Testis (tissue), 2 donors: ENCODE measurements at regions not wholly inside any gene's neighbourhood (a gene's known extent, or its start where the extent isn't known, plus 50 kb on each side); places are given as distances from the start of the nearest gene placed in this dataset.

Experiments used
- DNase-seq: peaks from one replicate; pipeline ENCODE4 v3.0.0-alpha.2; 2019
- H3K27ac ChIP-seq, 2 donors: fragments of 200-600 bp; sonication (generic); one replicate each; pipeline ENCODE4 v1.5.1; 2019
- H3K27me3 ChIP-seq: fragments of 200-600 bp; sonication (generic); one replicate; pipeline ENCODE4 v1.5.1; 2019
- H3K36me3 ChIP-seq: fragments of 200-600 bp; sonication (generic); one replicate; pipeline ENCODE4 v1.5.1; 2017; ENCODE audit warnings: low read depth; ENCODE audit errors: missing control alignments
- H3K4me1 ChIP-seq: fragments of 200-600 bp; sonication (generic); one replicate; pipeline ENCODE4 v1.5.1; 2019
- H3K4me3 ChIP-seq, 2 donors: fragments of 200-600 bp; sonication (generic); one replicate each; pipeline ENCODE4 v1.5.1; 2017 to 2019
- H3K9me3 ChIP-seq: fragments of 200-600 bp; sonication (generic); one replicate; pipeline ENCODE4 v1.5.1; 2017
- CTCF ChIP-seq, 3 experiments: fragments of 450-650 bp in 2 of 3; fragments of 200-600 bp in 1 of 3; sonication (generic) in 1 of 3; IDR thresholded peaks; one replicate each; pipeline ENCODE4 v1.5.1; 2016 to 2019; ENCODE audit warnings: antibody characterized with exemption in 3 of 3, mild to moderate bottlenecking in 2 of 3, moderate library complexity in 1 of 3
- POLR2A ChIP-seq: fragments of 450-650 bp; IDR thresholded peaks from one replicate; pipeline ENCODE4 v1.6.1; 2017; ENCODE audit warnings: antibody characterized with exemption, mild to moderate bottlenecking, moderate library complexity
- WGBS, 2 donors: methylation state at CpG; one replicate each; pipeline ENCODE4 v1.1.5; 2018; 5-methylcytosine and 5-hydroxymethylcytosine counted together
- intact Hi-C: fragments of 100-400 bp; cut with DNase I; formaldehyde crosslinking; loops from one replicate; pipeline ENCODE4 v1.15.1; 2023; ENCODE audit warnings: low total_unique reads

- no peaks in the 10 kb centered on the region for H3K36me3 ChIP-seq
- TF ChIP-seq POLR2A (no peak), CTCF (IDR thresholded peaks at IDR 0.05) (no peak)
- intact Hi-C loops = no loop called here
- no peaks in the 10 kb centered on the region for H3K27me3 ChIP-seq
- H3K27ac ChIP-seq = no peak overlapping the region
- no peaks in the 10 kb centered on the region for H3K9me3 ChIP-seq
- H3K4me1 ChIP-seq = no peaks in the 10 kb centered on the region
- WGBS, 2 donors = 70 to 76% methylated on average over 13 to 20 of the region's 20 CpGs
- H3K4me3 ChIP-seq = peak overlapping the region; percentile 33 to 34
- no peak for DNase-seq
Measured at GRCh38 chr11:23680488-23681230, 816.2 kb upstream of the LUZP2 start.

- TF ChIP-seq POLR2A (no peak), CTCF (IDR thresholded peaks at IDR 0.05) (no peak)
- no peak overlapping the region for H3K4me3 ChIP-seq
- no peaks in the 10 kb centered on the region for H3K9me3 ChIP-seq
- no peak for DNase-seq
- no peaks in the 10 kb centered on the region for H3K27me3 ChIP-seq
- no peaks in the 10 kb centered on the region for H3K36me3 ChIP-seq
- intact Hi-C loops = no loop called here
- H3K4me1 ChIP-seq = no peaks in the 10 kb centered on the region
- no peak overlapping the region for H3K27ac ChIP-seq
- WGBS, 2 donors = 81 to 91% methylated on average over 2 of the region's 2 CpGs
Measured at GRCh38 chr11:23684701-23685100, 812.2 kb upstream of the LUZP2 start.

GRCh38 chr11:23687991-23688390, 808.9 kb upstream of the LUZP2 start:
- H3K27me3 ChIP-seq = no peaks in the 10 kb centered on the region
- H3K4me1 ChIP-seq = no peaks in the 10 kb centered on the region
- no peak for DNase-seq
- no peak overlapping the region for H3K4me3 ChIP-seq
- no peaks in the 10 kb centered on the region for H3K36me3 ChIP-seq
- 70 to 77% methylated on average over 3 of the region's 3 CpGs for WGBS, 2 donors
- H3K27ac ChIP-seq = no peak overlapping the region
- H3K9me3 ChIP-seq = no peaks in the 10 kb centered on the region
- intact Hi-C loops = no loop called here
- no peak for TF ChIP-seq POLR2A
- no peak for TF ChIP-seq CTCF (IDR thresholded peaks at IDR 0.05)

GRCh38 chr11:23688411-23688810, 808.4 kb upstream of the LUZP2 start:
- Histone ChIP-seq H3K9me3 (no peaks in the 10 kb centered on the region), H3K4me3 (no peak overlapping the region), H3K27me3 (no peaks in the 10 kb centered on the region), H3K36me3 (no peaks in the 10 kb centered on the region), H3K4me1 (no peaks in the 10 kb centered on the region), H3K27ac (no peak overlapping the region)
- intact Hi-C loops = no loop called here
- DNase-seq = no peak
- TF ChIP-seq CTCF (IDR thresholded peaks at IDR 0.05) (no peak), POLR2A (no peak)
- WGBS, 2 donors = 79 to 81% methylated on average over 4 of the region's 4 CpGs

- no peak overlapping the region for H3K4me3 ChIP-seq
- H3K36me3 ChIP-seq = no peaks in the 10 kb centered on the region
- no peaks in the 10 kb centered on the region for H3K9me3 ChIP-seq
- WGBS, 2 donors = 64 to 69% methylated on average over 4 of the region's 4 CpGs
- H3K27me3 ChIP-seq = no peaks in the 10 kb centered on the region
- H3K27ac ChIP-seq = no peak overlapping the region
- intact Hi-C loops = no loop called here
- TF ChIP-seq CTCF (IDR thresholded peaks at IDR 0.05) (no peak), POLR2A (no peak)
- no peaks in the 10 kb centered on the region for H3K4me1 ChIP-seq
- DNase-seq = no peak
Measured at GRCh38 chr11:23688835-23689234, 808.0 kb upstream of the LUZP2 start.
